CD4-positive, alpha-beta T cell (primary cell): ENCODE measurements at regions not wholly inside any gene's neighbourhood (a gene's known extent, or its start where the extent isn't known, plus 50 kb on each side); places are given as distances from the start of the nearest gene placed in this dataset.

Experiments
- ATAC-seq: fragments of 200-7000 bp; cut with Tn5 transposase; one replicate; pipeline ENCODE4 v1.10.0; 2022; ENCODE audit warnings: mild to moderate bottlenecking; ENCODE audit not compliant: poor library complexity
- CTCF ChIA-PET: fragments of 350-600 bp; sonication (Branson Sonifier 250); formaldehyde crosslinking; loops from one replicate; lab custom pipeline; 2021; ENCODE audit warnings: antibody characterized with exemption, inconsistent platforms; lab: Charles Lee
- POLR2A ChIA-PET: fragments of 350-600 bp; sonication (Branson Sonifier 250); formaldehyde crosslinking; loops from one replicate; lab custom pipeline; 2021; ENCODE audit warnings: antibody characterized with exemption, inconsistent platforms; lab: Charles Lee
- DNase-seq, 14 experiments: peaks; one replicate each; pipeline ENCODE4 v3.0.0-alpha.2; 2013 to 2020; ENCODE audit warnings: mixed read lengths in 2 of 14
- H3K27ac ChIP-seq, 2 donors: one replicate each; pipeline versions ENCODE4 v1.5.1 to v1.7.0; 2013; ENCODE audit warnings: low read length in 2 of 2, low read depth in 1 of 2, mild to moderate bottlenecking in 1 of 2
- H3K27me3 ChIP-seq, 2 experiments: 1 replicate in 1 of 2; 2 replicates in 1 of 2; pipeline versions ENCODE4 v1.6.1 to v1.7.0; 2013; ENCODE audit warnings: low read length in 2 of 2, control low read depth in 1 of 2, mild to moderate bottlenecking in 1 of 2, moderate library complexity in 1 of 2; ENCODE audit not compliant: insufficient read depth in 2 of 2, control insufficient read depth in 1 of 2
- H3K36me3 ChIP-seq: one replicate; pipeline ENCODE4 v1.6.1; 2013; ENCODE audit warnings: low read length, control low read depth; ENCODE audit not compliant: insufficient read depth
- H3K4me1 ChIP-seq: one replicate; pipeline ENCODE4 v1.6.1; 2013; ENCODE audit warnings: low read length, control low read depth; ENCODE audit not compliant: insufficient read depth
- H3K4me3 ChIP-seq: one replicate; pipeline ENCODE4 v1.5.1; 2013; ENCODE audit warnings: mild to moderate bottlenecking, low read length, moderate library complexity
- H3K9me3 ChIP-seq, 2 experiments: 1 replicate in 1 of 2; 2 replicates in 1 of 2; pipeline versions ENCODE4 v1.6.1 to v1.7.0; 2013; ENCODE audit warnings: low read length in 2 of 2, mild to moderate bottlenecking in 2 of 2, control low read depth in 1 of 2, moderate library complexity in 1 of 2; ENCODE audit not compliant: control insufficient read depth in 1 of 2, insufficient read depth in 1 of 2
- H3K27ac Mint-ChIP-seq: one replicate; pipeline ENCODE4 v1.8.0; 2020; ENCODE audit warnings: mixed read lengths
- H3K27me3 Mint-ChIP-seq: one replicate; pipeline ENCODE4 v1.8.0; 2021; ENCODE audit warnings: mixed read lengths
- H3K36me3 Mint-ChIP-seq: one replicate; pipeline ENCODE4 v1.8.0; 2021; ENCODE audit warnings: low read depth, mixed read lengths
- H3K4me1 Mint-ChIP-seq: one replicate; pipeline ENCODE4 v1.8.0; 2021; ENCODE audit warnings: low read depth, mixed read lengths
- H3K4me3 Mint-ChIP-seq: one replicate; pipeline ENCODE4 v1.8.0; 2020; ENCODE audit warnings: mild to moderate bottlenecking, mixed read lengths
- H3K9me3 Mint-ChIP-seq: one replicate; pipeline ENCODE4 v1.8.0; 2020; ENCODE audit warnings: mixed read lengths
- intact Hi-C, 2 experiments: fragments of 100-400 bp; cut with DNase I in 1 of 2; cut with micrococcal nuclease in 1 of 2; formaldehyde crosslinking; loops; one replicate each; pipeline versions ENCODE4 v1.15.1 to v1.9.0; 2023 to 2025; cut with DNase I, micrococcal nuclease
- TF ChIP-seq, protein P1 (sequence below): fragments of 200-600 bp; IDR thresholded peaks from one replicate; pipeline ENCODE4 v1.8.0; 2022; ENCODE audit warnings: antibody characterized with exemption, mild to moderate bottlenecking

- H3K27me3 Mint-ChIP-seq: no peaks in the 10 kb centered on the region
- no peaks in the 10 kb centered on the region for H3K4me1 ChIP-seq
- H3K9me3 ChIP-seq: peaks cover 0 to 3% of the 10 kb centered on the region in 2 experiments
- no peaks in the 10 kb centered on the region for H3K9me3 Mint-ChIP-seq
- no peak overlapping the region for H3K4me3 ChIP-seq
- H3K27ac ChIP-seq: no peak overlapping the region
- no peaks in the 10 kb centered on the region for H3K36me3 Mint-ChIP-seq
- H3K4me3 Mint-ChIP-seq: no peak overlapping the region
- peak; percentile 26 for ATAC-seq
- H3K27ac Mint-ChIP-seq: no peak overlapping the region
- H3K4me1 Mint-ChIP-seq: peaks cover 8% of the 10 kb centered on the region
- H3K27me3 ChIP-seq: no peaks in the 10 kb centered on the region
- TF ChIP-seq, protein P1, sequence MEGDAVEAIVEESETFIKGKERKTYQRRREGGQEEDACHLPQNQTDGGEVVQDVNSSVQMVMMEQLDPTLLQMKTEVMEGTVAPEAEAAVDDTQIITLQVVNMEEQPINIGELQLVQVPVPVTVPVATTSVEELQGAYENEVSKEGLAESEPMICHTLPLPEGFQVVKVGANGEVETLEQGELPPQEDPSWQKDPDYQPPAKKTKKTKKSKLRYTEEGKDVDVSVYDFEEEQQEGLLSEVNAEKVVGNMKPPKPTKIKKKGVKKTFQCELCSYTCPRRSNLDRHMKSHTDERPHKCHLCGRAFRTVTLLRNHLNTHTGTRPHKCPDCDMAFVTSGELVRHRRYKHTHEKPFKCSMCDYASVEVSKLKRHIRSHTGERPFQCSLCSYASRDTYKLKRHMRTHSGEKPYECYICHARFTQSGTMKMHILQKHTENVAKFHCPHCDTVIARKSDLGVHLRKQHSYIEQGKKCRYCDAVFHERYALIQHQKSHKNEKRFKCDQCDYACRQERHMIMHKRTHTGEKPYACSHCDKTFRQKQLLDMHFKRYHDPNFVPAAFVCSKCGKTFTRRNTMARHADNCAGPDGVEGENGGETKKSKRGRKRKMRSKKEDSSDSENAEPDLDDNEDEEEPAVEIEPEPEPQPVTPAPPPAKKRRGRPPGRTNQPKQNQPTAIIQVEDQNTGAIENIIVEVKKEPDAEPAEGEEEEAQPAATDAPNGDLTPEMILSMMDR: no peak
- H3K36me3 ChIP-seq: no peaks in the 10 kb centered on the region
- intact Hi-C loops: no loop called here
- POLR2A ChIA-PET: no interaction called here
- CTCF ChIA-PET: no interaction called here
- DNase-seq: peak in 3 of 14 experiments; percentile 27 to 48 (median 36)
These were observed 363.5 kb upstream of the TNP1 start for GRCh38 chr2:217223222-217223930.

DNA sequence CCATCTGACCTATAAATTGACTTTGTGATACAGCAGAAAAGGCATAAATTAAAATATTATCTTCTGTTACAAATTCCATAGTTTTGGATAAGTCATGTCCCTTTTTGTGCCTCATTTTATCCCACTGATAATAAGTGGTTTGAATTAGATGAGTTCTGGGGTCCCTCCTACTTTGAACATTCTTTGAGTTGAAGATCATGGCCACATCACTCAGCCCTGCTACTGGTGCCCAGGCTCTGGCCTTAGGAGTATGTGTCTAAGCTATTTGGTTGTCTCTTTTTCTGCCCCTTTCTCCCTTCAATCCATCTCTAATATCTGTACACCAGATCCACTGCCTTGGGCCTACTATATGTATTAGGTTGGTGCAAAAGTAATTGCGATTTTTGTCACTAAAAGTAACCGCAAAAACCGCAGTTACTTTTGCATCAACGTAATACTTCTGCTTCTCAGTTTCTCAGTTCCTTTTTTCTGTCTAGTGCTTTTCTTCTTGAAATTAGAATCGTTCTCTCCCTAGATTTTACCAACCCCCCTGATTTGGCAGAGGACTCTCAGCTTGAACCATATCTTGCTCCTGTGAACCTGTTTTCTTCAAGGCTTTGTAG is 362.5 kb upstream of the TNP1 start:
- no peaks in the 10 kb centered on the region for H3K27me3 ChIP-seq
- no peak overlapping the region for H3K27ac Mint-ChIP-seq
- TF ChIP-seq, protein P1: no peak
- H3K4me1 ChIP-seq: no peaks in the 10 kb centered on the region
- H3K9me3 ChIP-seq: peaks cover 0 to 3% of the 10 kb centered on the region in 2 experiments
- H3K27ac ChIP-seq: no peak overlapping the region
- intact Hi-C loops: no loop called here
- H3K4me3 Mint-ChIP-seq: no peak overlapping the region
- H3K4me3 ChIP-seq: no peak overlapping the region
- H3K36me3 Mint-ChIP-seq: no peaks in the 10 kb centered on the region
- DNase-seq (peak in 3 of 14 experiments; percentile 30 to 54 (median 53)), ATAC-seq (no peak)
- H3K4me1 Mint-ChIP-seq: peaks cover 8% of the 10 kb centered on the region
- ChIA-PET POLR2A (no interaction called here), CTCF (no interaction called here)
- no peaks in the 10 kb centered on the region for H3K9me3 Mint-ChIP-seq
- no peaks in the 10 kb centered on the region for H3K27me3 Mint-ChIP-seq
- H3K36me3 ChIP-seq: no peaks in the 10 kb centered on the region

- Mint-ChIP-seq H3K4me1 (peaks cover 8% of the 10 kb centered on the region), H3K27me3 (no peaks in the 10 kb centered on the region), H3K9me3 (no peaks in the 10 kb centered on the region), H3K27ac (no peak overlapping the region), H3K4me3 (no peak overlapping the region), H3K36me3 (no peaks in the 10 kb centered on the region)
- H3K36me3 ChIP-seq: no peaks in the 10 kb centered on the region
- POLR2A ChIA-PET: no interaction called here
- H3K4me1 ChIP-seq: no peaks in the 10 kb centered on the region
- H3K27me3 ChIP-seq: no peaks in the 10 kb centered on the region
- no peak overlapping the region for H3K4me3 ChIP-seq
- no peak for DNase-seq
- H3K27ac ChIP-seq: no peak overlapping the region
- CTCF ChIA-PET: no interaction called here
- H3K9me3 ChIP-seq: peaks cover 0 to 3% of the 10 kb centered on the region in 2 experiments
- intact Hi-C loops: no loop called here
- no peak for ATAC-seq
- TF ChIP-seq, protein P1: no peak
These were observed 360.6 kb upstream of the TNP1 start for GRCh38 chr2:217220228-217221013.
